ENCODE measurements at regions not wholly inside any gene's neighbourhood (a gene's known extent, or its start where the extent isn't known, plus 50 kb on each side); places are given as distances from the start of the nearest gene placed in this dataset.

- no peaks in the 10 kb centered on the region; a peak in 1 of 4 replicates for H3K79me2 ChIP-seq (ENCODE audit: control insufficient read depth in 1 of 2, insufficient read depth in 2 of 2, low read length in 2 of 2)
- no peak overlapping the region for H4K91ac ChIP-seq (replicated peaks; ENCODE audit: insufficient read length, low read length)
- CTCF ChIA-PET (ENCODE audit: partially characterized antibody) = interaction anchor here (0.6 to 6.6 kb wide), 6 partner anchors 8 to 334 kb away, joined by 3 to 45 read pairs (median 4); no protein-coding TSS in a partner anchor
- H2BK120ac ChIP-seq (replicated peaks; ENCODE audit: low read depth, low read length) = no peak overlapping the region
- peaks cover 0 to 3% of the 10 kb centered on the region in 2 experiments for H4K20me1 ChIP-seq (replicated peaks in 1 of 2; ENCODE audit: control insufficient read depth in 1 of 2, insufficient read depth in 2 of 2, low read length in 2 of 2)
- H2BK5ac ChIP-seq (ENCODE audit: low read depth, low read length) = no peak overlapping the region
- POLR2A ChIA-PET (ENCODE audit: partially characterized antibody) = no interaction called here
- no peak overlapping the region for H3K18ac ChIP-seq (ENCODE audit: extremely low read depth, low read length)
- no peak overlapping the region for H3K14ac ChIP-seq (ENCODE audit: insufficient read length)
- no peak overlapping the region for H3K4me3 ChIP-seq (ENCODE audit: extremely low read depth in 1 of 4, insufficient read depth in 2 of 4, low read depth in 3 of 4, low read length in 4 of 4)
- no peaks in the 10 kb centered on the region for H3K4me1 ChIP-seq (replicated peaks in 1 of 4; ENCODE audit: control insufficient read depth in 3 of 4, insufficient read depth in 4 of 4, low read length in 3 of 4)
- FAIRE-seq (no peak), DNase-seq (ENCODE audit: low read depth in 1 of 2, low spot score in 2 of 2) (no peak)
- no peaks in the 10 kb centered on the region for H3K79me1 ChIP-seq (ENCODE audit: low read depth, low read length)
- no peaks in the 10 kb centered on the region; the same call in 1 of the 2 replicates for H3K23me2 ChIP-seq (ENCODE audit: low read depth, low read length)
- no peaks in the 10 kb centered on the region for H3K36me3 ChIP-seq (ENCODE audit: control insufficient read depth in 2 of 4, insufficient read depth in 4 of 4, low read length in 3 of 4)
- H4K5ac ChIP-seq (ENCODE audit: insufficient read length, low read depth, low read length) = no peak overlapping the region
- H2BK20ac ChIP-seq (ENCODE audit: low read length) = no peak overlapping the region
- H3K4ac ChIP-seq (replicated peaks; ENCODE audit: insufficient read length, low read depth, low read length) = no peak overlapping the region
- WGBS, 2 experiments (ENCODE audit: extremely low coverage in 1 of 2, insufficient coverage in 1 of 2, insufficient read length in 1 of 2, insufficient replicate concordance in 2 of 2, low coverage in 1 of 2, low lambda C conversion rate in 2 of 2, missing lambda C conversion rate in 1 of 2) = 89% methylated on average over 7 of the region's 7 CpGs; no CpG with 5 or more reads in 1 of the 2 experiments
- H2BK15ac ChIP-seq (ENCODE audit: low read length) = no peak overlapping the region
- no peak overlapping the region for H3K23ac ChIP-seq (ENCODE audit: insufficient read length)
- H3K4me2 ChIP-seq (ENCODE audit: insufficient read depth in 1 of 2, low read depth in 2 of 2, low read length in 2 of 2) = no peak overlapping the region
- no peak overlapping the region for H3K9ac ChIP-seq (replicated peaks in 1 of 4; ENCODE audit: extremely low read depth in 1 of 4, low read depth in 3 of 4, low read length in 3 of 4)
- H2AFZ ChIP-seq (ENCODE audit: low read length) = no peak overlapping the region
- H3K27ac ChIP-seq (ENCODE audit: low read depth, low read length) = no peak overlapping the region
- H2AK5ac ChIP-seq (ENCODE audit: low read depth, low read length) = no peak overlapping the region
- no peak overlapping the region for H4K8ac ChIP-seq (ENCODE audit: extremely low read depth, insufficient read depth, low read length)
- H3K9me3 ChIP-seq (ENCODE audit: insufficient read depth in 2 of 2, low read depth in 1 of 2, low read length in 1 of 2) = no peaks in the 10 kb centered on the region
- H2BK12ac ChIP-seq (ENCODE audit: low read depth, low read length) = no peak overlapping the region
- no peak overlapping the region for H3K56ac ChIP-seq (replicated peaks; ENCODE audit: insufficient read length, low read depth, low read length)
- H3K27me3 ChIP-seq (replicated peaks in 1 of 4; ENCODE audit: control insufficient read depth in 3 of 4, extremely low read depth in 1 of 4, insufficient read depth in 3 of 4, low read length in 3 of 4) = no peaks in the 10 kb centered on the region
- TF ChIP-seq CTCF (IDR thresholded peaks at IDR 0.05; ENCODE audit: control extremely low read depth in 1 of 3, insufficient read depth in 1 of 3, low read depth in 1 of 3, low read length in 3 of 3) = no peak
- no peak for TF ChIP-seq SUZ12 (IDR thresholded peaks at IDR 0.05; ENCODE audit: low read length)
- no peak for TF ChIP-seq CTBP2 (IDR thresholded peaks at IDR 0.05; ENCODE audit: borderline replicate concordance, insufficient read depth, insufficient read length, low read length)
- no peak for TF ChIP-seq JUND (IDR thresholded peaks at IDR 0.05; ENCODE audit: low read length)
- TF ChIP-seq ATF2 (IDR thresholded peaks at IDR 0.05; ENCODE audit: low read length) = no peak
- TF ChIP-seq JUN (IDR thresholded peaks at IDR 0.05; ENCODE audit: low read depth, low read length) = no peak
- TF ChIP-seq GABPA (IDR thresholded peaks at IDR 0.05; ENCODE audit: borderline replicate concordance, insufficient read depth, low read length) = no peak
- TF ChIP-seq EGR1 (IDR thresholded peaks at IDR 0.05; ENCODE audit: borderline replicate concordance, low read depth, low read length) = no peak
- TF ChIP-seq SIRT6 (IDR thresholded peaks at IDR 0.05; ENCODE audit: low read length) = no peak
These were observed 321.9 kb downstream of the GADD45G start for GRCh38 chr9:89926691-89927220.

All from H1 (cell line).